ELF-1 (cell line): ENCODE measurements at regions not wholly inside any gene's neighbourhood (a gene's known extent, or its start where the extent isn't known, plus 50 kb on each side); places are given as distances from the start of the nearest gene placed in this dataset.
A peak's percentile ranks its signal among the peaks of the same experiment; 100 is the strongest.

ENCODE experiments used
- DNase-seq: peaks from one replicate; pipeline ENCODE4 v3.0.0-alpha.2; 2016; ENCODE audit warnings: low read depth, low spot score

- DNase-seq: no peak
These were observed 573.9 kb upstream of the PCDH15 start for GRCh38 chr10:55374917-55375316.

GRCh38 chr10:55374060-55374459, 573.0 kb upstream of the PCDH15 start:
- DNase-seq: no peak

GRCh38 chr10:55369670-55370420, 568.8 kb upstream of the PCDH15 start:
- DNase-seq: no peak

- DNase-seq: no peak
These were observed 567.4 kb upstream of the PCDH15 start for GRCh38 chr10:55368467-55368866.

- no peak for DNase-seq
These were observed 566.5 kb upstream of the PCDH15 start for GRCh38 chr10:55367555-55367954.

- DNase-seq: no peak
These were observed 557.5 kb upstream of the PCDH15 start for GRCh38 chr10:55358539-55358938.

GRCh38 chr10:55353414-55353813, 552.4 kb upstream of the PCDH15 start:
- no peak for DNase-seq

GRCh38 chr10:55351431-55351830, 550.4 kb upstream of the PCDH15 start:
- DNase-seq: no peak

- no peak for DNase-seq
These were observed 547.5 kb upstream of the PCDH15 start for GRCh38 chr10:55348534-55348933.

- DNase-seq: no peak
These were observed 529.5 kb upstream of the PCDH15 start for GRCh38 chr10:55330486-55330885.

GRCh38 chr10:55329796-55330195, 528.8 kb upstream of the PCDH15 start:
- DNase-seq: no peak

- DNase-seq: no peak
These were observed 519.2 kb upstream of the PCDH15 start for GRCh38 chr10:55320187-55320700.

GRCh38 chr10:55311848-55312635, 511.0 kb upstream of the PCDH15 start:
- no peak for DNase-seq

- no peak for DNase-seq
These were observed 509.1 kb upstream of the PCDH15 start for GRCh38 chr10:55310143-55310542.

- DNase-seq: peak; percentile 54
These were observed 504.3 kb upstream of the PCDH15 start for GRCh38 chr10:55305285-55305684.

- no peak for DNase-seq
These were observed 486.3 kb upstream of the PCDH15 start for GRCh38 chr10:55287346-55287745.

GRCh38 chr10:55283031-55283430, 482.0 kb upstream of the PCDH15 start:
- DNase-seq: no peak

- DNase-seq: no peak
These were observed 479.7 kb upstream of the PCDH15 start for GRCh38 chr10:55280696-55281095.

GRCh38 chr10:55277549-55277948, 476.5 kb upstream of the PCDH15 start:
- no peak for DNase-seq

GRCh38 chr10:55274367-55274766, 473.3 kb upstream of the PCDH15 start:
- DNase-seq: no peak

- no peak for DNase-seq
These were observed 472.9 kb upstream of the PCDH15 start for GRCh38 chr10:55273946-55274345.

GRCh38 chr10:55272886-55273285, 471.9 kb upstream of the PCDH15 start:
- DNase-seq: no peak

GRCh38 chr10:55266797-55267196, 465.8 kb upstream of the PCDH15 start:
- DNase-seq: no peak
